K562 (cell line): ENCODE measurements at regions not wholly inside any gene's neighbourhood (a gene's known extent, or its start where the extent isn't known, plus 50 kb on each side); places are given as distances from the start of the nearest gene placed in this dataset.

Experiments
- RAD21 ChIP-seq, 2 experiments: fragments of 250-450 bp in 1 of 2; fragments of 450-650 bp in 1 of 2; sonication (Bioruptor Pico) in 1 of 2; formaldehyde crosslinking in 1 of 2; IDR thresholded peaks in 1 of 2; conservative IDR thresholded peaks in 1 of 2; 2 replicates each; pipeline versions ENCODE4 v1.4.0 to v1.8.0; 2020 to 2022; ENCODE audit warnings: mild to moderate bottlenecking in 2 of 2, moderate library complexity in 1 of 2
- RCOR1 ChIP-seq, 2 experiments: IDR thresholded peaks; 2 replicates each; pipeline ENCODE4 v1.6.1; 2012; ENCODE audit warnings: low read depth in 2 of 2, low read length in 2 of 2, borderline replicate concordance in 1 of 2, improper control_type of control experiment in 1 of 2
- ZNF431 ChIP-seq: sonication (generic); formaldehyde crosslinking; IDR thresholded peaks from 2 replicates; pipeline ENCODE4 v1.8.0; 2022; ENCODE audit warnings: mild to moderate bottlenecking, missing genetic modification reagents
- TF ChIP-seq, protein P1 (sequence below), 3 experiments: IDR thresholded peaks in 2 of 3; conservative IDR thresholded peaks in 1 of 3; 2 replicates each; pipeline ENCODE4 v1.5.1; 2011 to 2012; ENCODE audit warnings: low read length in 3 of 3, mild to moderate bottlenecking in 3 of 3, control low read depth in 2 of 3, improper control_type of control experiment in 1 of 3, inconsistent platforms in 1 of 3, low read depth in 1 of 3, mixed read lengths in 1 of 3, moderate library complexity in 1 of 3; ENCODE audit not compliant: insufficient read depth in 2 of 3

- TF ChIP-seq RAD21 (CRISPR knock-in tag; conservative IDR thresholded peaks at IDR 0.05 in 1 of 2, IDR thresholded peaks at IDR 0.05 in 1 of 2) (no peak), RCOR1 (IDR thresholded peaks at IDR 0.05; ENCODE audit: borderline replicate concordance in 1 of 2, low read depth in 2 of 2, low read length in 2 of 2) (no peak), ZNF431 (CRISPR knock-in tag) (no peak)
- TF ChIP-seq, protein P1, sequence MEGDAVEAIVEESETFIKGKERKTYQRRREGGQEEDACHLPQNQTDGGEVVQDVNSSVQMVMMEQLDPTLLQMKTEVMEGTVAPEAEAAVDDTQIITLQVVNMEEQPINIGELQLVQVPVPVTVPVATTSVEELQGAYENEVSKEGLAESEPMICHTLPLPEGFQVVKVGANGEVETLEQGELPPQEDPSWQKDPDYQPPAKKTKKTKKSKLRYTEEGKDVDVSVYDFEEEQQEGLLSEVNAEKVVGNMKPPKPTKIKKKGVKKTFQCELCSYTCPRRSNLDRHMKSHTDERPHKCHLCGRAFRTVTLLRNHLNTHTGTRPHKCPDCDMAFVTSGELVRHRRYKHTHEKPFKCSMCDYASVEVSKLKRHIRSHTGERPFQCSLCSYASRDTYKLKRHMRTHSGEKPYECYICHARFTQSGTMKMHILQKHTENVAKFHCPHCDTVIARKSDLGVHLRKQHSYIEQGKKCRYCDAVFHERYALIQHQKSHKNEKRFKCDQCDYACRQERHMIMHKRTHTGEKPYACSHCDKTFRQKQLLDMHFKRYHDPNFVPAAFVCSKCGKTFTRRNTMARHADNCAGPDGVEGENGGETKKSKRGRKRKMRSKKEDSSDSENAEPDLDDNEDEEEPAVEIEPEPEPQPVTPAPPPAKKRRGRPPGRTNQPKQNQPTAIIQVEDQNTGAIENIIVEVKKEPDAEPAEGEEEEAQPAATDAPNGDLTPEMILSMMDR (IDR thresholded peaks at IDR 0.05 in 2 of 3, conservative IDR thresholded peaks at IDR 0.05 in 1 of 3; ENCODE audit: insufficient read depth in 2 of 3, low read depth in 1 of 3, low read length in 3 of 3), result no peak
These were observed 204.5 kb downstream of the ARL4C start for GRCh38 chr2:234292205-234292961.
